SK-N-SH (cell line): ENCODE measurements at regions not wholly inside any gene's neighbourhood (a gene's known extent, or its start where the extent isn't known, plus 50 kb on each side); places are given as distances from the start of the nearest gene placed in this dataset.

Source experiments
- CTCF ChIA-PET: fragments of 300-600, 350-600 bp; formaldehyde crosslinking; extraction: SDS; loops from one replicate; lab custom pipeline; 2021; lab: Yijun Ruan, JAX
- POLR2A ChIA-PET: fragments of 350-600 bp; sonication (Branson Sonifier 250); formaldehyde crosslinking; extraction: SDS; loops from one replicate; lab custom pipeline; 2020; ENCODE audit warnings: antibody characterized with exemption, inconsistent platforms; lab: Yijun Ruan, JAX
- DNase-seq: peaks from one replicate; pipeline ENCODE4 v3.0.0; 2012
- H2AFZ ChIP-seq: fragments of 200-600 bp; sonication (generic); 2 replicates; pipeline ENCODE4 v1.8.1; 2016; ENCODE audit warnings: antibody characterized with exemption, mild to moderate bottlenecking, low read depth
- H3F3A ChIP-seq: fragments of 200-600 bp; sonication (generic); replicated peaks from 2 replicates; pipeline ENCODE3; 2016; ENCODE audit warnings: antibody characterized with exemption, mild to moderate bottlenecking; ENCODE audit not compliant: insufficient read depth
- H3K27ac ChIP-seq, 2 experiments: fragments of 200-500 bp in 1 of 2; fragments of 200-600 bp in 1 of 2; sonication (Bioruptor generic) in 1 of 2; sonication (generic), shearing (Covaris generic) in 1 of 2; 2 replicates each; pipeline versions ENCODE4 v1.5.1 to v1.6.1; 2014 to 2016; ENCODE audit warnings: low read depth in 2 of 2, inconsistent platforms in 1 of 2, low read length in 1 of 2, mild to moderate bottlenecking in 1 of 2, mixed read lengths in 1 of 2
- H3K27me3 ChIP-seq: fragments of 200-600 bp; sonication (generic), shearing (Covaris generic); 2 replicates; pipeline ENCODE4 v1.6.1; 2016; ENCODE audit warnings: mixed run types; ENCODE audit not compliant: insufficient read depth
- H3K36me3 ChIP-seq, 2 experiments: fragments of 200-500 bp in 1 of 2; fragments of 200-600 bp in 1 of 2; sonication (Bioruptor generic) in 1 of 2; sonication (generic) in 1 of 2; replicated peaks in 1 of 2; 2 replicates each; pipeline versions ENCODE3 to v1.5.1; 2014 to 2016; ENCODE audit warnings: low read length in 1 of 2, mild to moderate bottlenecking in 1 of 2; ENCODE audit not compliant: insufficient read depth in 2 of 2, control insufficient read depth in 1 of 2
- H3K4me1 ChIP-seq, 2 experiments: fragments of 200-500 bp in 1 of 2; fragments of 200-600 bp in 1 of 2; sonication (Bioruptor generic) in 1 of 2; sonication (generic), shearing (Covaris generic) in 1 of 2; 2 replicates each; pipeline versions ENCODE4 v1.5.1 to v1.6.1; 2014 to 2016; ENCODE audit warnings: low read depth in 1 of 2, low read length in 1 of 2, mixed run types in 1 of 2; ENCODE audit not compliant: insufficient read depth in 2 of 2, control insufficient read depth in 1 of 2
- H3K4me2 ChIP-seq: fragments of 200-600 bp; sonication (generic), shearing (Covaris generic); 2 replicates; pipeline ENCODE4 v1.6.1; 2017; ENCODE audit warnings: mixed run types
- H3K4me3 ChIP-seq, 2 experiments: fragments of 200-500 bp in 1 of 2; fragments of 200-600 bp in 1 of 2; sonication (Bioruptor generic) in 1 of 2; sonication (generic), shearing (Covaris generic) in 1 of 2; 2 replicates each; pipeline versions ENCODE4 v1.5.1 to v1.8.1; 2014 to 2016; ENCODE audit warnings: low read depth in 2 of 2, inconsistent platforms in 1 of 2, low read length in 1 of 2, mild to moderate bottlenecking in 1 of 2, mixed read lengths in 1 of 2, moderate library complexity in 1 of 2
- H3K79me2 ChIP-seq: fragments of 200-600 bp; sonication (generic); 2 replicates; pipeline ENCODE4 v1.8.1; 2017; ENCODE audit warnings: mild to moderate bottlenecking; ENCODE audit not compliant: insufficient read depth
- H3K9ac ChIP-seq: fragments of 200-600 bp; sonication (generic); 2 replicates; pipeline ENCODE4 v1.6.1; 2017; ENCODE audit warnings: mixed run types
- H3K9me2 ChIP-seq: fragments of 200-600 bp; sonication (generic); 2 replicates; pipeline ENCODE4 v1.6.1; 2017; ENCODE audit warnings: mixed run types
- H3K9me3 ChIP-seq: fragments of 200-600 bp; sonication (generic); 2 replicates; pipeline ENCODE4 v1.6.1; 2017; ENCODE audit warnings: mixed run types, mild to moderate bottlenecking, moderate library complexity
- H4K20me1 ChIP-seq: fragments of 200-600 bp; sonication (generic); 2 replicates; pipeline ENCODE4 v1.6.1; 2017; ENCODE audit warnings: mild to moderate bottlenecking, mixed run types; ENCODE audit not compliant: insufficient read depth
- CHD2 ChIP-seq: fragments of 150-350 bp; IDR thresholded peaks from 2 replicates; pipeline ENCODE4 v1.6.1; 2018; ENCODE audit warnings: low read length; ENCODE audit not compliant: partially characterized antibody
- ELF1 ChIP-seq: IDR thresholded peaks from 2 replicates; pipeline ENCODE4 v1.4.0; 2012
- EP300 ChIP-seq, 2 experiments: IDR thresholded peaks; 2 replicates each; pipeline versions ENCODE4 v1.4.0 to v1.6.1; 2012; ENCODE audit warnings: borderline replicate concordance in 1 of 2, low read depth in 1 of 2, low read length in 1 of 2
- FOXJ3 ChIP-seq: sonication (generic); formaldehyde crosslinking; IDR thresholded peaks from 2 replicates; pipeline ENCODE4 v1.5.1; 2020; ENCODE audit warnings: mild to moderate bottlenecking, missing genetic modification reagents
- FOXM1 ChIP-seq: IDR thresholded peaks from 2 replicates; pipeline ENCODE4 v1.4.0; 2012; ENCODE audit warnings: low read depth, mild to moderate bottlenecking
- GATA2 ChIP-seq: sonication (generic); formaldehyde crosslinking; IDR thresholded peaks from 2 replicates; pipeline ENCODE4 v1.5.0; 2020; ENCODE audit warnings: mild to moderate bottlenecking, missing genetic modification reagents
- IRF3 ChIP-seq: fragments of 150-350 bp; IDR thresholded peaks from 2 replicates; pipeline ENCODE4 v1.6.1; 2016; ENCODE audit warnings: mild to moderate bottlenecking, low read depth, low read length
- JUND ChIP-seq: IDR thresholded peaks from 2 replicates; pipeline ENCODE4 v1.4.0; 2012
- MEF2A ChIP-seq: IDR thresholded peaks from 2 replicates; pipeline ENCODE4 v1.4.0; 2012; ENCODE audit warnings: low read depth, borderline replicate concordance
- MXI1 ChIP-seq: IDR thresholded peaks from 2 replicates; pipeline ENCODE4 v1.6.1; 2012; ENCODE audit warnings: mild to moderate bottlenecking, low read depth, low read length, improper control_type of control experiment
- NRF1 ChIP-seq: IDR thresholded peaks from 2 replicates; pipeline ENCODE4 v1.6.1; 2012; ENCODE audit warnings: low read depth, mild to moderate bottlenecking, low read length
- POLR2AphosphoS5 ChIP-seq: IDR thresholded peaks from 2 replicates; pipeline ENCODE4 v1.6.1; 2012; ENCODE audit warnings: low read depth, low read length
- RAD21 ChIP-seq: IDR thresholded peaks from 2 replicates; pipeline ENCODE4 v1.6.1; 2012; ENCODE audit warnings: mild to moderate bottlenecking, low read length
- RCOR1 ChIP-seq: fragments of 150-350 bp; IDR thresholded peaks from 2 replicates; pipeline ENCODE4 v1.6.1; 2017; ENCODE audit warnings: antibody characterized with exemption, low read length
- RFX5 ChIP-seq: IDR thresholded peaks from 2 replicates; pipeline ENCODE4 v1.6.1; 2012; ENCODE audit warnings: mild to moderate bottlenecking, improper control_type of control experiment, low read length
- SIN3A ChIP-seq: IDR thresholded peaks from 2 replicates; pipeline ENCODE4 v1.6.1; 2012; ENCODE audit warnings: low read depth, mild to moderate bottlenecking, low read length, moderate library complexity, borderline replicate concordance
- SMC3 ChIP-seq: IDR thresholded peaks from 2 replicates; pipeline ENCODE4 v1.6.1; 2012; ENCODE audit warnings: low read depth, low read length, improper control_type of control experiment
- TEAD4 ChIP-seq: IDR thresholded peaks from 2 replicates; pipeline ENCODE4 v1.4.0; 2012; ENCODE audit warnings: mild to moderate bottlenecking, borderline replicate concordance; ENCODE audit not compliant: insufficient read depth
- YY1 ChIP-seq: IDR thresholded peaks from 2 replicates; pipeline ENCODE4 v1.4.0; 2012; ENCODE audit warnings: low read depth, mild to moderate bottlenecking
- WGBS: methylation state at CpG from one replicate; pipeline ENCODE4 v1.1.6; 2017; ENCODE audit warnings: low lambda C conversion rate; 5-methylcytosine and 5-hydroxymethylcytosine counted together
- TF ChIP-seq, protein P1 (sequence below): IDR thresholded peaks from 2 replicates; pipeline ENCODE4 v1.4.0; 2012; ENCODE audit warnings: low read depth, borderline replicate concordance
- TF ChIP-seq, protein P2 (sequence below): IDR thresholded peaks from 2 replicates; pipeline ENCODE4 v1.6.1; 2012; ENCODE audit warnings: mild to moderate bottlenecking, low read depth, low read length, moderate library complexity
- TF ChIP-seq, protein P3 (sequence below): fragments of 150-350 bp; IDR thresholded peaks from 2 replicates; pipeline ENCODE4 v1.6.1; 2017; ENCODE audit warnings: antibody characterized with exemption, low read length, low read depth, borderline replicate concordance
- TF ChIP-seq, protein P4 (sequence below): IDR thresholded peaks from 2 replicates; pipeline ENCODE4 v1.4.0; 2012; ENCODE audit warnings: low read depth

GRCh38 chr14:82492157-82492556, 958.5 kb upstream of the SEL1L start:
- H3K9me3 ChIP-seq, result no peaks in the 10 kb centered on the region
- no peak overlapping the region for H3K9ac ChIP-seq
- ChIA-PET POLR2A (no interaction called here), CTCF (no interaction called here)
- DNase-seq, result no peak
- no peak overlapping the region for H3K27ac ChIP-seq
- H3K4me3 ChIP-seq, result no peak overlapping the region
- 3% methylated on average over 1 of the region's 1 CpG for WGBS
- H4K20me1 ChIP-seq, result no peaks in the 10 kb centered on the region
- H2AFZ ChIP-seq, result no peak overlapping the region
- no peaks in the 10 kb centered on the region for H3K79me2 ChIP-seq
- TF ChIP-seq SMC3 (no peak), CHD2 (no peak), MEF2A (no peak), FOXJ3 (CRISPR knock-in tag) (no peak), GATA2 (CRISPR knock-in tag) (no peak), FOXM1 (no peak), RCOR1 (no peak), POLR2AphosphoS5 (no peak), EP300 (IDR thresholded peaks at IDR 0.05; ENCODE audit: borderline replicate concordance in 1 of 2, low read depth in 1 of 2, low read length in 1 of 2) (no peak), JUND (no peak), RFX5 (no peak), SIN3A (no peak), ELF1 (no peak), TEAD4 (no peak), YY1 (no peak)
- TF ChIP-seq, protein P1, sequence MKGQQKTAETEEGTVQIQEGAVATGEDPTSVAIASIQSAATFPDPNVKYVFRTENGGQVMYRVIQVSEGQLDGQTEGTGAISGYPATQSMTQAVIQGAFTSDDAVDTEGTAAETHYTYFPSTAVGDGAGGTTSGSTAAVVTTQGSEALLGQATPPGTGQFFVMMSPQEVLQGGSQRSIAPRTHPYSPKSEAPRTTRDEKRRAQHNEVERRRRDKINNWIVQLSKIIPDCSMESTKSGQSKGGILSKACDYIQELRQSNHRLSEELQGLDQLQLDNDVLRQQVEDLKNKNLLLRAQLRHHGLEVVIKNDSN, result no peak
- TF ChIP-seq, protein P2, sequence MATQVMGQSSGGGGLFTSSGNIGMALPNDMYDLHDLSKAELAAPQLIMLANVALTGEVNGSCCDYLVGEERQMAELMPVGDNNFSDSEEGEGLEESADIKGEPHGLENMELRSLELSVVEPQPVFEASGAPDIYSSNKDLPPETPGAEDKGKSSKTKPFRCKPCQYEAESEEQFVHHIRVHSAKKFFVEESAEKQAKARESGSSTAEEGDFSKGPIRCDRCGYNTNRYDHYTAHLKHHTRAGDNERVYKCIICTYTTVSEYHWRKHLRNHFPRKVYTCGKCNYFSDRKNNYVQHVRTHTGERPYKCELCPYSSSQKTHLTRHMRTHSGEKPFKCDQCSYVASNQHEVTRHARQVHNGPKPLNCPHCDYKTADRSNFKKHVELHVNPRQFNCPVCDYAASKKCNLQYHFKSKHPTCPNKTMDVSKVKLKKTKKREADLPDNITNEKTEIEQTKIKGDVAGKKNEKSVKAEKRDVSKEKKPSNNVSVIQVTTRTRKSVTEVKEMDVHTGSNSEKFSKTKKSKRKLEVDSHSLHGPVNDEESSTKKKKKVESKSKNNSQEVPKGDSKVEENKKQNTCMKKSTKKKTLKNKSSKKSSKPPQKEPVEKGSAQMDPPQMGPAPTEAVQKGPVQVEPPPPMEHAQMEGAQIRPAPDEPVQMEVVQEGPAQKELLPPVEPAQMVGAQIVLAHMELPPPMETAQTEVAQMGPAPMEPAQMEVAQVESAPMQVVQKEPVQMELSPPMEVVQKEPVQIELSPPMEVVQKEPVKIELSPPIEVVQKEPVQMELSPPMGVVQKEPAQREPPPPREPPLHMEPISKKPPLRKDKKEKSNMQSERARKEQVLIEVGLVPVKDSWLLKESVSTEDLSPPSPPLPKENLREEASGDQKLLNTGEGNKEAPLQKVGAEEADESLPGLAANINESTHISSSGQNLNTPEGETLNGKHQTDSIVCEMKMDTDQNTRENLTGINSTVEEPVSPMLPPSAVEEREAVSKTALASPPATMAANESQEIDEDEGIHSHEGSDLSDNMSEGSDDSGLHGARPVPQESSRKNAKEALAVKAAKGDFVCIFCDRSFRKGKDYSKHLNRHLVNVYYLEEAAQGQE, result no peak
- no peaks in the 10 kb centered on the region for H3K36me3 ChIP-seq
- H3K4me1 ChIP-seq, result no peaks in the 10 kb centered on the region
- H3K4me2 ChIP-seq, result no peak overlapping the region
- H3F3A ChIP-seq, result no peaks in the 10 kb centered on the region
- H3K27me3 ChIP-seq, result no peaks in the 10 kb centered on the region
- H3K9me2 ChIP-seq, result no peaks in the 10 kb centered on the region

- ChIA-PET CTCF (interaction anchor here (1.6 kb wide), 1 partner anchor 10 kb away, joined by 5 read pairs; no protein-coding TSS in a partner anchor), POLR2A (no interaction called here)
- H3K36me3 ChIP-seq, result no peaks in the 10 kb centered on the region
- H4K20me1 ChIP-seq, result no peaks in the 10 kb centered on the region
- DNase-seq, result no peak
- H3K9me3 ChIP-seq, result no peaks in the 10 kb centered on the region
- no peak overlapping the region for H3K27ac ChIP-seq
- no peak overlapping the region for H3K4me2 ChIP-seq
- no peaks in the 10 kb centered on the region for H3F3A ChIP-seq
- 19% methylated on average over 1 of the region's 1 CpG for WGBS
- H3K4me3 ChIP-seq, result no peak overlapping the region
- H3K4me1 ChIP-seq, result no peaks in the 10 kb centered on the region
- H3K9me2 ChIP-seq, result no peaks in the 10 kb centered on the region
- H3K9ac ChIP-seq, result no peak overlapping the region
- no peak overlapping the region for H2AFZ ChIP-seq
- no peaks in the 10 kb centered on the region for H3K79me2 ChIP-seq
- no peaks in the 10 kb centered on the region for H3K27me3 ChIP-seq
- TF ChIP-seq MEF2A (no peak), IRF3 (no peak), CHD2 (no peak), MXI1 (no peak), YY1 (no peak), FOXJ3 (CRISPR knock-in tag) (no peak), EP300 (IDR thresholded peaks at IDR 0.05; ENCODE audit: borderline replicate concordance in 1 of 2, low read depth in 1 of 2, low read length in 1 of 2) (no peak), POLR2AphosphoS5 (no peak), NRF1 (no peak), TEAD4 (no peak), SIN3A (no peak), RAD21 (no peak), RFX5 (no peak)
- TF ChIP-seq, protein P3, sequence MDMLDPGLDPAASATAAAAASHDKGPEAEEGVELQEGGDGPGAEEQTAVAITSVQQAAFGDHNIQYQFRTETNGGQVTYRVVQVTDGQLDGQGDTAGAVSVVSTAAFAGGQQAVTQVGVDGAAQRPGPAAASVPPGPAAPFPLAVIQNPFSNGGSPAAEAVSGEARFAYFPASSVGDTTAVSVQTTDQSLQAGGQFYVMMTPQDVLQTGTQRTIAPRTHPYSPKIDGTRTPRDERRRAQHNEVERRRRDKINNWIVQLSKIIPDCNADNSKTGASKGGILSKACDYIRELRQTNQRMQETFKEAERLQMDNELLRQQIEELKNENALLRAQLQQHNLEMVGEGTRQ, result no peak
- TF ChIP-seq, protein P4, sequence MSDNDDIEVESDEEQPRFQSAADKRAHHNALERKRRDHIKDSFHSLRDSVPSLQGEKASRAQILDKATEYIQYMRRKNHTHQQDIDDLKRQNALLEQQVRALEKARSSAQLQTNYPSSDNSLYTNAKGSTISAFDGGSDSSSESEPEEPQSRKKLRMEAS, result no peak
These were observed 966.6 kb upstream of the SEL1L start for GRCh38 chr14:82500222-82500621.
